Coronary artery (tissue), 2 donors: ENCODE measurements at regions not wholly inside any gene's neighbourhood (a gene's known extent, or its start where the extent isn't known, plus 50 kb on each side); places are given as distances from the start of the nearest gene placed in this dataset.
"Not testable (repeated sequence)": the region's sequence is repeated elsewhere in the genome, so short reads cannot be mapped to it uniquely, and the experiment has no call there.

ENCODE experiments used
- DNase-seq: peaks from one replicate; pipeline ENCODE4 v3.0.0-alpha.2; 2017; ENCODE audit warnings: low spot score
- H3K27ac ChIP-seq, 2 donors: fragments of 200-600 bp; sonication (generic); one replicate each; pipeline ENCODE4 v1.5.1; 2016 to 2019
- H3K4me3 ChIP-seq: fragments of 200-600 bp; sonication (generic); 2 replicates; pipeline ENCODE4 v1.5.1; 2016; ENCODE audit warnings: mild to moderate bottlenecking, moderate library complexity
- CTCF ChIP-seq: fragments of 200-600 bp; sonication (generic); IDR thresholded peaks from one replicate; pipeline ENCODE4 v1.5.1; 2019; ENCODE audit warnings: antibody characterized with exemption

GRCh38 chr7:19353180-19353579 lies 208.0 kb upstream of the FERD3L start:
- TF ChIP-seq CTCF = no peak
- no peak overlapping the region for H3K4me3 ChIP-seq
- DNase-seq = no peak
- H3K27ac ChIP-seq = no peak overlapping the region

GRCh38 chr7:19352305-19352695 lies 207.1 kb upstream of the FERD3L start:
- Histone ChIP-seq H3K4me3 (no peak overlapping the region), H3K27ac (no peak overlapping the region)
- no peak for TF ChIP-seq CTCF
- no peak for DNase-seq

GRCh38 chr7:19351341-19352304 lies 206.4 kb upstream of the FERD3L start:
- TF ChIP-seq CTCF = no peak
- Histone ChIP-seq H3K27ac (no peak overlapping the region), H3K4me3 (no peak overlapping the region)
- DNase-seq = no peak

- Histone ChIP-seq H3K4me3 (no peak overlapping the region), H3K27ac (no peak overlapping the region)
- DNase-seq = no peak
- TF ChIP-seq CTCF = no peak
These were observed 194.3 kb upstream of the FERD3L start for GRCh38 chr7:19339512-19339911.

GRCh38 chr7:19338512-19338911 lies 193.3 kb upstream of the FERD3L start:
- H3K4me3 ChIP-seq, H3K27ac ChIP-seq, DNase-seq: not testable (repeated sequence)

GRCh38 chr7:19336836-19337383 lies 191.7 kb upstream of the FERD3L start:
- no peak for DNase-seq
- no peak for TF ChIP-seq CTCF
- Histone ChIP-seq H3K27ac (no peak overlapping the region), H3K4me3 (no peak overlapping the region)

GRCh38 chr7:19333706-19334105 lies 188.5 kb upstream of the FERD3L start:
- no peak for TF ChIP-seq CTCF
- Histone ChIP-seq H3K4me3 (no peak overlapping the region), H3K27ac (no peak overlapping the region)
- no peak for DNase-seq
